ENCODE measurements at regions not wholly inside any gene's neighbourhood (a gene's known extent, or its start where the extent isn't known, plus 50 kb on each side); places are given as distances from the start of the nearest gene placed in this dataset.

DNA sequence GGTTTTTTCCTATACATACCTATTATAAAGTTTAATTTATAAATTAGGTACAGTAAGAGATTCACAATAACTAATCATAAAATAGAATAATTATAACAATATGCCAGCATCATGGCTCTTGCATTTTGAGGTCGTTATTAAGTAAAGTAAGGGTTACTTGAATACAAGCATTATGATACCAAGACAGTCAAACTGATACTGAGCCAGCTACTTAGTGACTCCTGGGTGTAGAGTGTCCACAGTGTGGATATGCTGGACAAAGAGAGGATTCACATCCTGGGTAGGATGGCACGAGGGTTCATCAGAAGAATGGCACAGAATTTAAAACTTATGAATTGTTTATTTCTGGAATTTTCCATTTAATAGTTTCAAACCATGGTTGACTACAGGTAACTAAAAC is 157.2 kb upstream of the IL12A start:
- DNase-seq (no peak), ATAC-seq (no peak)
- intact Hi-C loops (cut with DNase I), result no loop called here
- no peak overlapping the region for H3K4me3 ChIP-seq
- H3K27me3 ChIP-seq, result no peaks in the 10 kb centered on the region
- WGBS (ENCODE audit: insufficient coverage, low coverage, low lambda C conversion rate, missing lambda C conversion rate), result 91% methylated on average over 2 of the region's 2 CpGs
- TF ChIP-seq, protein P1, sequence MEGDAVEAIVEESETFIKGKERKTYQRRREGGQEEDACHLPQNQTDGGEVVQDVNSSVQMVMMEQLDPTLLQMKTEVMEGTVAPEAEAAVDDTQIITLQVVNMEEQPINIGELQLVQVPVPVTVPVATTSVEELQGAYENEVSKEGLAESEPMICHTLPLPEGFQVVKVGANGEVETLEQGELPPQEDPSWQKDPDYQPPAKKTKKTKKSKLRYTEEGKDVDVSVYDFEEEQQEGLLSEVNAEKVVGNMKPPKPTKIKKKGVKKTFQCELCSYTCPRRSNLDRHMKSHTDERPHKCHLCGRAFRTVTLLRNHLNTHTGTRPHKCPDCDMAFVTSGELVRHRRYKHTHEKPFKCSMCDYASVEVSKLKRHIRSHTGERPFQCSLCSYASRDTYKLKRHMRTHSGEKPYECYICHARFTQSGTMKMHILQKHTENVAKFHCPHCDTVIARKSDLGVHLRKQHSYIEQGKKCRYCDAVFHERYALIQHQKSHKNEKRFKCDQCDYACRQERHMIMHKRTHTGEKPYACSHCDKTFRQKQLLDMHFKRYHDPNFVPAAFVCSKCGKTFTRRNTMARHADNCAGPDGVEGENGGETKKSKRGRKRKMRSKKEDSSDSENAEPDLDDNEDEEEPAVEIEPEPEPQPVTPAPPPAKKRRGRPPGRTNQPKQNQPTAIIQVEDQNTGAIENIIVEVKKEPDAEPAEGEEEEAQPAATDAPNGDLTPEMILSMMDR (IDR thresholded peaks at IDR 0.05), result no peak
- TF ChIP-seq POLR2A (IDR thresholded peaks at IDR 0.05), result no peak
- H3K4me1 ChIP-seq, result peaks cover 0 to 22% (median 7%) of the 10 kb centered on the region in 4 donors
- H3K27ac ChIP-seq, result no peak overlapping the region
- no peaks in the 10 kb centered on the region for H3K36me3 ChIP-seq
- H3K9me3 ChIP-seq, result no peaks in the 10 kb centered on the region

DNA sequence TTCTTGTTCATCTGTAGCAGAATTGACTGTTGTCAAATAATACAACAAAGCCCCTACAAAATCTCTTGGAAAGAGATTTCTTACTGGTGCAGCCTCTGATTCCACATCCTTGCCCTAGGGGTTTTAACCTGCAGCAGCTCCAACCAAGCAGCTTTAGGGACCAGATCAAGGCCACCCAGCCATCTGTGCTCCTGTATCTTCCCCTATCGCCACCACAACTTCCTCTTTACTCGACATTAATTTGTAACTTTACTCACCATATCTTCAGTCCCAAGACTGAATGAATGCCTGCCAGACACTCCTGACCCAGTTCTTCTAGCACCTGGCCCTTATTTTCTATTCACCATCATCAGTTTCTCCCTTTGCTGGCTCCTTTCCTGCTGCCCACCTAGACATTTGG is 156.6 kb upstream of the IL12A start:
- no peak overlapping the region for H3K4me3 ChIP-seq
- no peaks in the 10 kb centered on the region for H3K36me3 ChIP-seq
- ATAC-seq (no peak), DNase-seq (no peak)
- intact Hi-C loops (cut with DNase I), result no loop called here
- WGBS (ENCODE audit: insufficient coverage, low coverage, low lambda C conversion rate, missing lambda C conversion rate), result 58% methylated on average over 2 of the region's 2 CpGs
- H3K4me1 ChIP-seq, result peaks cover 0 to 22% (median 7%) of the 10 kb centered on the region in 4 donors
- H3K27me3 ChIP-seq, result no peaks in the 10 kb centered on the region
- H3K9me3 ChIP-seq, result no peaks in the 10 kb centered on the region
- H3K27ac ChIP-seq, result no peak overlapping the region
- TF ChIP-seq POLR2A (IDR thresholded peaks at IDR 0.05), result no peak
- TF ChIP-seq, protein P1 (IDR thresholded peaks at IDR 0.05), result no peak

DNA sequence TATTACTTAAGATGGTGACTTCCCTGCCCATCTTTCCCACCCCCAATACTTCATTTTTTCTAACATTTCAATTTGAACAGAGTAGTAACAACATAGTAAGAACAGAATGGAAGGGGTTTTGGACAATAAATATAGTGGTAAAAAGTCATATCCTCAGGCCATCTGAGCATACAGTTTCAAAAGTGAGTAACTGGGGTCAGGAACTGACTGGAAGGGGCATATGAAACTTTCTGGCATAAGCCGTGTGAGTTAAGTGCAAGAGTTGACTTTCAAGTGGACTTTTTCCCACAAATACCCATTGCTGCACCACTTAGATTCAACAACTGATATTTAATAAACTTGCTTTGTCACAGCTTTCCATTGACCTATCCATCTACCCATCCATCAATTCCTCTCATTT is 153.5 kb upstream of the IL12A start:
- Histone ChIP-seq H3K4me1 (peaks cover 0 to 3% (median 0%) of the 10 kb centered on the region in 4 donors), H3K9me3 (no peaks in the 10 kb centered on the region), H3K4me3 (no peak overlapping the region), H3K27me3 (no peaks in the 10 kb centered on the region), H3K36me3 (no peaks in the 10 kb centered on the region), H3K27ac (no peak overlapping the region)
- ATAC-seq, result no peak
- DNase-seq, result no peak
- TF ChIP-seq, protein P1 (IDR thresholded peaks at IDR 0.05), result no peak
- no peak for TF ChIP-seq POLR2A (IDR thresholded peaks at IDR 0.05)
- intact Hi-C loops (cut with DNase I), result no loop called here
- 90% methylated on average over 1 of the region's 1 CpG for WGBS (ENCODE audit: insufficient coverage, low coverage, low lambda C conversion rate, missing lambda C conversion rate)

DNA sequence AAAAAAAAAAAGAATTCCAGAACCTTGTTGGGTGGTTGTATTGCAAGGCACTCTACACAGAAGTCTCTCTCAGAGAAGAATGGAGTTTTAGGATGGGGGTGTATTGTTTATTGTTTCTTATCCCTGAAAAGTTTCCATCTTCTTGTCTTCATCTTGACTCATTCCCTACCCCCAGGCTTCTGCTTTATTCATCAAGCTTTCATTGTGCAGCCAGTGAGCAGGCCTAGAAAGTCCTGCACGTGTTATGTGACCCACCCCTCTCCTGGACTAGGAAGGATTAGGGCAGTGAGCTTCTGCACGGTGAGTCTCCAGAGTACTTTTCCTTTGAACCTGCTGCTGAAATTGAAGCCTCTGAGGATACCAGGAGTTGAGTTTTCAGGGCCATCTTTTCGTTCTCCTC is 150.9 kb upstream of the IL12A start:
- no peak overlapping the region for H3K27ac ChIP-seq
- no peaks in the 10 kb centered on the region for H3K27me3 ChIP-seq
- DNase-seq (no peak), ATAC-seq (no peak)
- intact Hi-C loops (cut with DNase I), result no loop called here
- TF ChIP-seq, protein P1 (IDR thresholded peaks at IDR 0.05), result no peak
- no peak for TF ChIP-seq POLR2A (IDR thresholded peaks at IDR 0.05)
- H3K4me3 ChIP-seq, result no peak overlapping the region
- no peaks in the 10 kb centered on the region for H3K9me3 ChIP-seq
- 74% methylated on average over 3 of the region's 3 CpGs for WGBS (ENCODE audit: insufficient coverage, low coverage, low lambda C conversion rate, missing lambda C conversion rate)
- no peaks in the 10 kb centered on the region for H3K36me3 ChIP-seq
- H3K4me1 ChIP-seq, result peaks cover 0 to 9% (median under 1%) of the 10 kb centered on the region in 4 donors

DNA sequence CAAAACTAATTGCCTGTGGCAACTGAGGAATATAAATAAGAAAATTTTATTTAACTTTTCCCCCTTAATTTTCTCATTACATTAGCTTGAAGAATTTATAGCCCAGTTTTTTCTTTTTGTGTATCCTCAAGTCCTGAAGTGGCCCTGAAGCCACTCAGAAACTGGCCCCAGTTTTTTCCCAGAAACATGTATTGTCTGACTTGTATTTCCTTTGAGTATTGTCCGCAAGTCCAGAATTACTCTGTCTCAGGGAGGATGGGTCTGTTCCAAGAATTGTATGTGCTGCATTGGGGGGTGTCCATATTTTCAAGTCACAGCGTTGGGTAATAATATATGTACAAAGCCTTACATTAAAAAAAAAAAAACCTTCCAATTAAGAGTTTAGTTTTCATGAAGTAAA is 149.7 kb upstream of the IL12A start:
- TF ChIP-seq, protein P1 (IDR thresholded peaks at IDR 0.05), result no peak
- no peak for TF ChIP-seq POLR2A (IDR thresholded peaks at IDR 0.05)
- peak in 1 of 4 donors; percentile 41 for ATAC-seq
- Histone ChIP-seq H3K27ac (no peak overlapping the region), H3K4me1 (peaks cover 0 to 9% (median under 1%) of the 10 kb centered on the region in 4 donors), H3K36me3 (no peaks in the 10 kb centered on the region), H3K4me3 (no peak overlapping the region), H3K9me3 (no peaks in the 10 kb centered on the region), H3K27me3 (no peaks in the 10 kb centered on the region)
- DNase-seq, result no peak
- intact Hi-C loops (cut with DNase I), result no loop called here
- WGBS (ENCODE audit: insufficient coverage, low coverage, low lambda C conversion rate, missing lambda C conversion rate), result 79% methylated on average over 2 of the region's 2 CpGs
